ENCODE measurements at regions not wholly inside any gene's neighbourhood (a gene's known extent, or its start where the extent isn't known, plus 50 kb on each side); places are given as distances from the start of the nearest gene placed in this dataset.

GRCh38 chr5:68047035-68047434 lies 168.5 kb upstream of the PIK3R1 start (continued):
- TF ChIP-seq ZNF223 (tag by site-specific recombination; IDR thresholded peaks at IDR 0.05) (no peak), ZNF707 (tag by site-specific recombination; IDR thresholded peaks at IDR 0.05) (no peak), SALL2 (tag by site-specific recombination; IDR thresholded peaks at IDR 0.05; ENCODE audit: borderline replicate concordance) (no peak), YY2 (tag by site-specific recombination; IDR thresholded peaks at IDR 0.05) (no peak), KLF17 (tag by site-specific recombination; IDR thresholded peaks at IDR 0.05) (no peak)

- Histone ChIP-seq H3K4me1 (ENCODE audit: control insufficient read depth, insufficient read depth, low read length) (no peaks in the 10 kb centered on the region), H3K36me3 (ENCODE audit: control insufficient read depth in 2 of 2, insufficient read depth in 1 of 2, low read length in 2 of 2) (no peaks in the 10 kb centered on the region), H3K9me3 (ENCODE audit: control insufficient read depth, insufficient read depth, low read depth, low read length) (no peaks in the 10 kb centered on the region), H3K27ac (ENCODE audit: extremely low read depth, low read depth, low read length) (no peak overlapping the region), H3K4me3 (ENCODE audit: low read depth, low read length) (no peak overlapping the region)
- CTCF ChIA-PET = no interaction called here
- POLR2A ChIA-PET = no interaction called here
- TF ChIP-seq ZNF280C (tag by site-specific recombination; IDR thresholded peaks at IDR 0.05) (no peak), ZNF785 (tag by site-specific recombination; IDR thresholded peaks at IDR 0.05) (no peak), ZNF654 (tag by site-specific recombination; IDR thresholded peaks at IDR 0.05; ENCODE audit: low read depth) (no peak), ZNF623 (tag by site-specific recombination; IDR thresholded peaks at IDR 0.05) (no peak), ZFP3 (tag by site-specific recombination; IDR thresholded peaks at IDR 0.05; ENCODE audit: low read depth) (no peak), ZBTB6 (tag by site-specific recombination; IDR thresholded peaks at IDR 0.05) (no peak), KLF1 (tag by site-specific recombination; IDR thresholded peaks at IDR 0.05) (no peak), SCRT1 (tag by site-specific recombination; IDR thresholded peaks at IDR 0.05; ENCODE audit: borderline replicate concordance) (no peak), ZNF426 (tag by site-specific recombination; IDR thresholded peaks at IDR 0.05) (no peak), ZFP69B (tag by site-specific recombination; IDR thresholded peaks at IDR 0.05) (no peak), ZNF23 (tag by site-specific recombination; IDR thresholded peaks at IDR 0.05; ENCODE audit: borderline replicate concordance) (no peak), PRDM2 (tag by site-specific recombination; IDR thresholded peaks at IDR 0.05; ENCODE audit: borderline replicate concordance) (no peak), ZNF169 (tag by site-specific recombination; IDR thresholded peaks at IDR 0.05) (no peak), ZNF10 (tag by site-specific recombination; IDR thresholded peaks at IDR 0.05) (no peak), PRDM6 (tag by site-specific recombination; IDR thresholded peaks at IDR 0.05) (no peak)
These were observed 169.1 kb upstream of the PIK3R1 start for GRCh38 chr5:68046445-68046844.

Measured in HEK293 (cell line).